Chondrocyte (in vitro differentiated cells): ENCODE measurements at regions not wholly inside any gene's neighbourhood (a gene's known extent, or its start where the extent isn't known, plus 50 kb on each side); places are given as distances from the start of the nearest gene placed in this dataset.

Source experiments
- DNase-seq: peaks from one replicate; pipeline ENCODE4 v3.0.0; 2021; ENCODE audit warnings: mixed read lengths, low spot score
- H3K27ac Mint-ChIP-seq: one replicate; pipeline ENCODE4 v1.8.0; 2021; ENCODE audit warnings: mild to moderate bottlenecking, moderate library complexity, mixed read lengths; ENCODE audit not compliant: unreplicated experiment
- H3K27me3 Mint-ChIP-seq: 2 replicates; pipeline ENCODE4 v1.8.0; 2021; ENCODE audit warnings: low read depth, mixed read lengths
- H3K36me3 Mint-ChIP-seq: 2 replicates; pipeline ENCODE4 v1.8.0; 2021; ENCODE audit warnings: low read depth, mixed read lengths
- H3K4me1 Mint-ChIP-seq: 2 replicates; pipeline ENCODE4 v1.8.0; 2021; ENCODE audit warnings: low read depth, mild to moderate bottlenecking, mixed read lengths
- H3K4me3 Mint-ChIP-seq: one replicate; pipeline ENCODE4 v1.8.0; 2021; ENCODE audit warnings: mild to moderate bottlenecking, moderate library complexity, mixed read lengths; ENCODE audit not compliant: unreplicated experiment
- H3K9me3 Mint-ChIP-seq: 2 replicates; pipeline ENCODE4 v1.8.0; 2021; ENCODE audit warnings: low read depth, mixed read lengths
- TF ChIP-seq, protein P1 (sequence below): fragments of 200-600 bp; sonication (generic); IDR thresholded peaks from 2 replicates; pipeline ENCODE4 v1.5.0; 2021; ENCODE audit warnings: antibody characterized with exemption, mild to moderate bottlenecking, moderate library complexity

- H3K4me1 Mint-ChIP-seq: no peaks in the 10 kb centered on the region
- H3K9me3 Mint-ChIP-seq: peaks cover 17% of the 10 kb centered on the region
- TF ChIP-seq, protein P1, sequence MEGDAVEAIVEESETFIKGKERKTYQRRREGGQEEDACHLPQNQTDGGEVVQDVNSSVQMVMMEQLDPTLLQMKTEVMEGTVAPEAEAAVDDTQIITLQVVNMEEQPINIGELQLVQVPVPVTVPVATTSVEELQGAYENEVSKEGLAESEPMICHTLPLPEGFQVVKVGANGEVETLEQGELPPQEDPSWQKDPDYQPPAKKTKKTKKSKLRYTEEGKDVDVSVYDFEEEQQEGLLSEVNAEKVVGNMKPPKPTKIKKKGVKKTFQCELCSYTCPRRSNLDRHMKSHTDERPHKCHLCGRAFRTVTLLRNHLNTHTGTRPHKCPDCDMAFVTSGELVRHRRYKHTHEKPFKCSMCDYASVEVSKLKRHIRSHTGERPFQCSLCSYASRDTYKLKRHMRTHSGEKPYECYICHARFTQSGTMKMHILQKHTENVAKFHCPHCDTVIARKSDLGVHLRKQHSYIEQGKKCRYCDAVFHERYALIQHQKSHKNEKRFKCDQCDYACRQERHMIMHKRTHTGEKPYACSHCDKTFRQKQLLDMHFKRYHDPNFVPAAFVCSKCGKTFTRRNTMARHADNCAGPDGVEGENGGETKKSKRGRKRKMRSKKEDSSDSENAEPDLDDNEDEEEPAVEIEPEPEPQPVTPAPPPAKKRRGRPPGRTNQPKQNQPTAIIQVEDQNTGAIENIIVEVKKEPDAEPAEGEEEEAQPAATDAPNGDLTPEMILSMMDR: no peak
These were observed 346.6 kb upstream of the CCL2 start for GRCh38 chr17:33908363-33909064.

GRCh38 chr17:33910200-33910857 is 344.8 kb upstream of the CCL2 start:
- Mint-ChIP-seq H3K4me3 (no peak overlapping the region), H3K36me3 (no peaks in the 10 kb centered on the region), H3K27ac (no peak overlapping the region), H3K4me1 (no peaks in the 10 kb centered on the region), H3K9me3 (peaks cover 16% of the 10 kb centered on the region), H3K27me3 (no peaks in the 10 kb centered on the region)
- no peak for DNase-seq
- TF ChIP-seq, protein P1: no peak

More at GRCh38 chr17:33908363-33909064, 346.6 kb upstream of the CCL2 start:
- Mint-ChIP-seq H3K36me3 (no peaks in the 10 kb centered on the region), H3K27me3 (no peaks in the 10 kb centered on the region), H3K27ac (no peak overlapping the region), H3K4me3 (no peak overlapping the region)
- no peak for DNase-seq

DNA sequence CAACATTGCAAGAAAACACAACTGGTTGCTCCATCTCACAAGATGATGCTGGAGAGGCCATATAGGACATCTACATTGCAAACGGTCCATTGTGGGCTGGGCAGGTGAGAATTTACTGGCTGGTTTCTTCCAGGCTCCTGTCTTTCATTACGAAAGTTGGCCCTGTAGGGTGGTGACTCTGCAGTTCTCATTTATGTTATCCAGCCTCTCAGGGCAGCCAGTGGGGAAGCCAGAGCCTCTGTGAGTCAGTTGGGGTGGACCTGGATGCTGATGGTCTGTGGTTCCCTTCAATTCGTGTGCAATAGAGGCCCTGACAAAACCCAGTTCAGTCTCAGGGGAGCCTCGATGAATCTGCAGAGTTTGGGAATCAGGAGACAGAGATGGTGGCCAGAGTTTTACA is 341.0 kb upstream of the CCL2 start:
- no peak overlapping the region for H3K27ac Mint-ChIP-seq
- DNase-seq: no peak
- H3K36me3 Mint-ChIP-seq: no peaks in the 10 kb centered on the region
- no peaks in the 10 kb centered on the region for H3K27me3 Mint-ChIP-seq
- peaks cover 7% of the 10 kb centered on the region for H3K9me3 Mint-ChIP-seq
- H3K4me3 Mint-ChIP-seq: no peak overlapping the region
- TF ChIP-seq, protein P1: no peak
- H3K4me1 Mint-ChIP-seq: no peaks in the 10 kb centered on the region

GRCh38 chr17:33922971-33923370 is 332.1 kb upstream of the CCL2 start:
- no peak for DNase-seq
- H3K36me3 Mint-ChIP-seq: no peaks in the 10 kb centered on the region
- no peaks in the 10 kb centered on the region for H3K27me3 Mint-ChIP-seq
- no peaks in the 10 kb centered on the region for H3K4me1 Mint-ChIP-seq
- no peak overlapping the region for H3K4me3 Mint-ChIP-seq
- TF ChIP-seq, protein P1: no peak
- H3K27ac Mint-ChIP-seq: no peak overlapping the region
- peaks cover 4% of the 10 kb centered on the region for H3K9me3 Mint-ChIP-seq

- no peak for DNase-seq
- TF ChIP-seq, protein P1: no peak
- H3K36me3 Mint-ChIP-seq: no peaks in the 10 kb centered on the region
- H3K27ac Mint-ChIP-seq: no peak overlapping the region
- peaks cover 4% of the 10 kb centered on the region for H3K9me3 Mint-ChIP-seq
- no peak overlapping the region for H3K4me3 Mint-ChIP-seq
- H3K27me3 Mint-ChIP-seq: peaks cover 2% of the 10 kb centered on the region
- no peaks in the 10 kb centered on the region for H3K4me1 Mint-ChIP-seq
These were observed 331.0 kb upstream of the CCL2 start for GRCh38 chr17:33924104-33924503.
